ENCODE measurements at regions not wholly inside any gene's neighbourhood (a gene's known extent, or its start where the extent isn't known, plus 50 kb on each side); places are given as distances from the start of the nearest gene placed in this dataset.
"Not testable (repeated sequence)": the region's sequence is repeated elsewhere in the genome, so short reads cannot be mapped to it uniquely, and the experiment has no call there.

DNA sequence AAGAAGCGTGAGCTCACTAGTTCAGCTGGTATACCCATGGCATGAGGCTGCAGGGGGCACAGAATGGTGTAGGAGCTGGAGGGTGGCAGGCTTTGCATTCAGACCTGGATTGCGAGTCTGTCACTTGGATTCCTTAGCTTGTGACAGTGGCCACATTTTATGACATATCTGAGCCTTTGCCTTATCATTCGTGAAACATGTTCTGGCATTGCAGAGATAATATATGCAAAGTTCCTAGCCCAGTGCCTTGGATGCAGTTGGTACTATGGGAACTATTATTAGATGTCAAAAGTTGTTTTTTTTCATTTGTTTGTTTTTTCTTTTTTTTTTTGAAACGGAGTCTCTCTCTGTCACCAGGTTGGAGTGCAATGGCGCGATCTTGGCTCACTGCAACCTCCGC, 230.7 kb upstream of the PRDM1 start:
- Histone ChIP-seq H3K4me2 (ENCODE audit: low read depth, low read length, poor library complexity, severe bottlenecking) (no peak overlapping the region), H3K4me3 (ENCODE audit: insufficient read depth, low read length, poor library complexity, severe bottlenecking) (no peak overlapping the region), H3K27ac (ENCODE audit: low read depth, low read length) (no peak overlapping the region), H3K36me3 (ENCODE audit: low read length) (no peaks in the 10 kb centered on the region), H3K9me2 (replicated peaks; ENCODE audit: insufficient read depth, low read length) (no peaks in the 10 kb centered on the region), H3K27me3 (ENCODE audit: low read length) (no peaks in the 10 kb centered on the region), H3K9ac (ENCODE audit: low read length) (no peak overlapping the region), H3K79me2 (ENCODE audit: insufficient read depth, low read length) (no peaks in the 10 kb centered on the region), H4K20me1 (ENCODE audit: low read depth, low read length) (no peaks in the 10 kb centered on the region), H3F3A (ENCODE audit: insufficient read depth) (no peaks in the 10 kb centered on the region), H2AFZ (ENCODE audit: low read depth, low read length, severe bottlenecking) (no peak overlapping the region), H3K9me3 (ENCODE audit: insufficient read depth, low read length) (no peaks in the 10 kb centered on the region)
- TF ChIP-seq, protein P1, sequence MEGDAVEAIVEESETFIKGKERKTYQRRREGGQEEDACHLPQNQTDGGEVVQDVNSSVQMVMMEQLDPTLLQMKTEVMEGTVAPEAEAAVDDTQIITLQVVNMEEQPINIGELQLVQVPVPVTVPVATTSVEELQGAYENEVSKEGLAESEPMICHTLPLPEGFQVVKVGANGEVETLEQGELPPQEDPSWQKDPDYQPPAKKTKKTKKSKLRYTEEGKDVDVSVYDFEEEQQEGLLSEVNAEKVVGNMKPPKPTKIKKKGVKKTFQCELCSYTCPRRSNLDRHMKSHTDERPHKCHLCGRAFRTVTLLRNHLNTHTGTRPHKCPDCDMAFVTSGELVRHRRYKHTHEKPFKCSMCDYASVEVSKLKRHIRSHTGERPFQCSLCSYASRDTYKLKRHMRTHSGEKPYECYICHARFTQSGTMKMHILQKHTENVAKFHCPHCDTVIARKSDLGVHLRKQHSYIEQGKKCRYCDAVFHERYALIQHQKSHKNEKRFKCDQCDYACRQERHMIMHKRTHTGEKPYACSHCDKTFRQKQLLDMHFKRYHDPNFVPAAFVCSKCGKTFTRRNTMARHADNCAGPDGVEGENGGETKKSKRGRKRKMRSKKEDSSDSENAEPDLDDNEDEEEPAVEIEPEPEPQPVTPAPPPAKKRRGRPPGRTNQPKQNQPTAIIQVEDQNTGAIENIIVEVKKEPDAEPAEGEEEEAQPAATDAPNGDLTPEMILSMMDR (IDR thresholded peaks at IDR 0.05; ENCODE audit: insufficient read depth, low read length, poor library complexity, severe bottlenecking): no peak
- TF ChIP-seq EZH2phosphoT487 (conservative IDR thresholded peaks at IDR 0.05; ENCODE audit: low read length): no peak

DNA sequence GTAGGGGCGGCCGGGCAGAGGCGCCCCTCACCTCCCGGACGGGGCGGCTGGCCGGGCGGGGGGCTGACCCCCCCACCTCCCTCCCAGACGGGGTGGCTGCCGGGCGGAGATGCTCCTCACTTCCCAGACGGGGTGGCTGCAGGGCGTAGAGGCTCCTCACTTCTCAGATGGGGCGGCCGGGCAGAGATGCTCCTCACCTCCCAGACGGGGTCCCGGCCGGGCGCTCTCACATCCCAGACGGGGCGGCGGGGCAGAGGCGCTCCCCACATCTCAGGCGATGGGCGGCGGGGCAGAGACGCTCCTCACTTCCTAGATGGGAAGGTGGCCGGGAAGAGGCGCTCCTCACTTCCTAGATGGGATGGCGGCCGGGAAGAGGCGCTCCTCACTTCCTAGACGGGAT, 232.2 kb upstream of the PRDM1 start:
- not testable (repeated sequence) for H2AFZ ChIP-seq (ENCODE audit: low read depth, low read length, severe bottlenecking); H3K79me2 ChIP-seq (ENCODE audit: insufficient read depth, low read length); H3F3A ChIP-seq (ENCODE audit: insufficient read depth); H3K9me3 ChIP-seq (ENCODE audit: insufficient read depth, low read length); H3K9ac ChIP-seq (ENCODE audit: low read length); H4K20me1 ChIP-seq (ENCODE audit: low read depth, low read length); H3K27ac ChIP-seq (ENCODE audit: low read depth, low read length); H3K36me3 ChIP-seq (ENCODE audit: low read length); H3K4me2 ChIP-seq (ENCODE audit: low read depth, low read length, poor library complexity, severe bottlenecking); H3K4me3 ChIP-seq (ENCODE audit: insufficient read depth, low read length, poor library complexity, severe bottlenecking); H3K27me3 ChIP-seq (ENCODE audit: low read length); H3K9me2 ChIP-seq (replicated peaks; ENCODE audit: insufficient read depth, low read length)

DNA sequence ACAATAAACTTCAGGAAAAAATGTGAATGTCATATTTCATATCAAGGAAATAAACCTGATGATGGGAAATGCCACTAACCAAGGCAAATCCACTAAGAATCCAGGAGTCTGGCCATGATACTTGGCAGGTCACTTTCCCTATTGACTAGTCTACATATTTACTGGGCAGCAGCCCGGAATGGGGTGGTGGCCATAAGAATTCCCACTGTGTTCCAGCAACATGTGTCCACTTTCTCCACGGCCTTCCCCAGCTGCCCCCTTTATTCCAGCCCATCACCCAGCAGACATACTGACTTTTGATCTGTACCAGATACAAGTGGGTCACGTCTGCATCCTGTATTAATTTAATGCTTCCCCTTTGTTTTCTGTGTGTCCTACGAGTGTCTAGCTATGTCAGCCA, 234.5 kb upstream of the PRDM1 start:
- Histone ChIP-seq H3K36me3 (ENCODE audit: low read length) (no peaks in the 10 kb centered on the region), H2AFZ (ENCODE audit: low read depth, low read length, severe bottlenecking) (no peak overlapping the region), H3F3A (ENCODE audit: insufficient read depth) (no peaks in the 10 kb centered on the region), H3K27ac (ENCODE audit: low read depth, low read length) (no peak overlapping the region), H3K9ac (ENCODE audit: low read length) (no peak overlapping the region), H3K9me3 (ENCODE audit: insufficient read depth, low read length) (no peaks in the 10 kb centered on the region), H3K4me3 (ENCODE audit: insufficient read depth, low read length, poor library complexity, severe bottlenecking) (no peak overlapping the region), H3K27me3 (ENCODE audit: low read length) (no peaks in the 10 kb centered on the region), H3K4me2 (ENCODE audit: low read depth, low read length, poor library complexity, severe bottlenecking) (no peak overlapping the region), H4K20me1 (ENCODE audit: low read depth, low read length) (no peaks in the 10 kb centered on the region), H3K79me2 (ENCODE audit: insufficient read depth, low read length) (no peaks in the 10 kb centered on the region), H3K9me2 (replicated peaks; ENCODE audit: insufficient read depth, low read length) (no peaks in the 10 kb centered on the region)
- TF ChIP-seq EZH2phosphoT487 (conservative IDR thresholded peaks at IDR 0.05; ENCODE audit: low read length): no peak
- TF ChIP-seq, protein P1 (IDR thresholded peaks at IDR 0.05; ENCODE audit: insufficient read depth, low read length, poor library complexity, severe bottlenecking): no peak

DNA sequence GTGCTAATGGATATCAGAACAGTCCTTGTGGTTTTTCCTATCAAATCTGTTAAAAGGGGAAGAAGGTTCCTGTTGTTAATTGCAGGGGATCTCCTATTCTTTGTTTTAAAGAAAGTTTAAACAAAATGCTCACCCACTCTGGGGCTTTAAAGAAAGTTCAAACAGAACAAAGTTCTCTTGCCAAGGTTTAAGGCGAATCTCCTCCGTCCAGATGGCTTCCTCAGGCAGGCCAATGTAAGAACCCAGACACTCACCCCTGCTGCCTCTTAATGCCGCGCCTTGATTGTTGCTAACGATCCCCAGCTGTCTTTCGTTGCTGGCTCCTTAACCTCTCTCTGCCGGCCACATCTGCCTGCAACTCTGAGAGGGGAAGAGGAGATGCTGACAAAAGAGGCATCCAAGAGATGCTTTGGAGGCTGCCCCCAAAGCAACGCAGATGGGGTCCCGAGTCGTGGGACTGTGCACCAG, 235.0 kb upstream of the PRDM1 start:
- TF ChIP-seq EZH2phosphoT487 (conservative IDR thresholded peaks at IDR 0.05; ENCODE audit: low read length): no peak
- TF ChIP-seq, protein P1 (IDR thresholded peaks at IDR 0.05; ENCODE audit: insufficient read depth, low read length, poor library complexity, severe bottlenecking): no peak
- Histone ChIP-seq H2AFZ (ENCODE audit: low read depth, low read length, severe bottlenecking) (no peak overlapping the region), H3K9me3 (ENCODE audit: insufficient read depth, low read length) (no peaks in the 10 kb centered on the region), H3K27me3 (ENCODE audit: low read length) (no peaks in the 10 kb centered on the region), H3K4me3 (ENCODE audit: insufficient read depth, low read length, poor library complexity, severe bottlenecking) (no peak overlapping the region), H3K4me2 (ENCODE audit: low read depth, low read length, poor library complexity, severe bottlenecking) (no peak overlapping the region), H3K79me2 (ENCODE audit: insufficient read depth, low read length) (no peaks in the 10 kb centered on the region), H3K27ac (ENCODE audit: low read depth, low read length) (no peak overlapping the region), H3F3A (ENCODE audit: insufficient read depth) (no peaks in the 10 kb centered on the region), H3K9me2 (replicated peaks; ENCODE audit: insufficient read depth, low read length) (no peaks in the 10 kb centered on the region), H3K9ac (ENCODE audit: low read length) (no peak overlapping the region), H4K20me1 (ENCODE audit: low read depth, low read length) (no peaks in the 10 kb centered on the region), H3K36me3 (ENCODE audit: low read length) (no peaks in the 10 kb centered on the region)
